RKO (cell line): ENCODE measurements at regions not wholly inside any gene's neighbourhood (a gene's known extent, or its start where the extent isn't known, plus 50 kb on each side); places are given as distances from the start of the nearest gene placed in this dataset.
"Not testable (repeated sequence)": the region's sequence is repeated elsewhere in the genome, so short reads cannot be mapped to it uniquely, and the experiment has no call there.

Source experiments
- DNase-seq: peaks from one replicate; pipeline ENCODE4 v3.0.0-alpha.2; 2016; ENCODE audit warnings: low spot score

DNA sequence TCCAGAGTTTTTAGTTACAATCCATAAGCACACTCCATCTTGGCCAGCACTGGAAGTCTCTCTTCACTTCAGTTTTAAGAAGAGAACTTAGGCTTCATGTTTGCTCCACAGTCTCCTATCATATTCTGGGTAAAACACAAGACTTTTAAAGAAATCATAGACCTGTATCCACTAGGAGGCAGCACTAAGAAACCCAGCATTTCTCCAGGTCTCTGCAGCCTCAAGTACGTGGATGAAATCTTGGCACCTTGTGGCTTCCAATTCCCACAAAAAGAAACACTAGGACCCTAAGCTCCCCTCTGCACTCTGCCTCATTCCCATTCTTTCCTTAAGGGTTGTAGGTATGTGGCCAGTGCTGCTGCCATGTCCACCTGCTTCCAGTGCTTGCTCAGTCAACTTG is 367.3 kb upstream of the CASK start:
- DNase-seq, result no peak

DNA sequence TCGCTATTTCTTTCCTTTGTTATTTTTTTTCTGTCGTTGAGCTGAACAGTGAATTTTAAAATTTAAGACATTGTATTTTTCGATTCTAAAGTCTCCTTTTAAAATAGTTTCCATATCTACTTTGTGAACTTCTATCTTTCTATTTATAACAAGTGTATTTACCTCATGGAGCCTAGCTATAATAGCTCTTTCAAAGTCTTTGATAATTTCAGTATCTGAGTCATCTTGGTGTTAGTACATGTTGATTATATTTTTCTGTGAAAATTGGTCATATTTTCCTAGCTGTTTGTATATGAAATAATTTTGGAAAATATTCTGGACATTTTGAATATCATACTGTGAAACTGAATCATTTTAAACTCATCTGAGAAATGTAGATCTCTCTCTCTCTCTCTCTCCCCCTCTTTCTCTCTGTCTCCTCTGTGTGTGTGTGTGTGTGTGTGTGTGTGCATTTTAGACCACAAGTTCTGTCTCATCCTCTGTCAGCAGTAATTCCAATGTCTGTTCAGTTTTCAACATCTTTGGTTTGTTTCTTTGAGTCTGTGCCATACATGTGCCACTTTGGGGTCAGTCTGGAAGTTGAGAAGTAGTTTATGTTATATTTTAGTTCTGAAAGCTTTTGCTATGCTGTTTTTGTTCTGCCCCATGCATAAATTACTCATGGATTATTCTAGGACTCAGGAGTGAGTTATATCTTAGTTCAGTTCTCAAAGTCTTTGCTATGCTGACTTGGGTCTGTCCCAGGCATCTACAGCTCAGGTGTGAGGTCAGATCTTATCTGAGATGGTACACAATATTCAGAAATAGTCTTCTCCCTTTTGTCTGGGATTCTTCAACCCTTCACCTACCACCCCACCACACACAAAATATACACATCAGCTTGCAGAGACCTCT is 366.4 kb upstream of the CASK start:
- no peak for DNase-seq

DNA sequence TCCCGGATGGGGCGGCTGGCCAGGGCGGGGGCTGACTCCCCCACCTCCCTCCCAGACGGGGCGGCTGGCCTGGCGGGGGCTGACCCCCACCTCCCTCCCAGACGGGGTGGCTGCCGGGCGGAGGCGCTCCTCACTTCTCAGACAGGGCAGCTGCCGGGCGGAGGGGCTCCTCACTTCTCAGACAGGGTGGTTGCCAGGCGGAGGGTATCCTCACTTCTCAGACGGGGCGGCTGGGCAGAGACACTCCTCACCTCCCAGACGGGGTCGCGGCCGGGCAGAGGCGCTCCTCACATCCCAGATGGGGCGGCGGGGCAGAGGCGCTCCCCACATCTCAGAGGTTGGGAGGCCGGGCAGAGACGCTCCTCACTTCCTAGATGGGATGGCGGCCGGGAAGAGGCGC is 362.3 kb upstream of the CASK start:
- not testable (repeated sequence) for DNase-seq

DNA sequence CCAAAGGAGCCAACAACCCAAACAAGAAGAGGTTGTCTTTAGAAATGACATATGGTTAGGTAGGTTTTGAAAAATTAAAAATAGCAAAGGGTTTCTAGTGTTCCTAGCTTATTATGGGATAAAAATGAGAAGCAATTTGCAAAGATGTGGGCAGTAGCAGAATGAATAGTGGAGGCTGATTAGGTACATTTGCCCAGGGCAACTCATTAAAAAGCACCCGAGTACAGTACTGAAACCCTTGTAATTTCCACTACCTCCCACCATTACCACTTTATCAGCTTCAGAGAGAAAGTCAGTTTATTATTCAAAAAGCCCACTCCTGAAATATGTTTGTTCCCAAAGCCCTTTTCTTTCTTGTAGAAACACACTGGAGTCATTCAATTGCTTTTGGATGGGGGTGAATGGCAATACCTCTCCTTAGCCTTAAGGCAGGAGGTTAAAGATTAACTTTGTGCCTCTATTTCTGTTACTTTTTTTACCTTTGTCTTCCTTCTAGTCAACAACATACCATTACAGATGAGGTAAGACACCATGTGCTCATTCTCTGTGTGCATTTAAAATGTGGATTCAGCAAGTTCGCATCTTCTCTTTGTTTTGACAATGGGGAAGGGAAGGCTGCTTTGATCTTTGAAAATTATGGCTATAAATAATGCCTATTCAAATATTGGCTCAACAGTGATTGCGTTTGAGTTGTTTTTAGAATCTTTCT is 353.8 kb upstream of the CASK start:
- DNase-seq, result no peak

DNA sequence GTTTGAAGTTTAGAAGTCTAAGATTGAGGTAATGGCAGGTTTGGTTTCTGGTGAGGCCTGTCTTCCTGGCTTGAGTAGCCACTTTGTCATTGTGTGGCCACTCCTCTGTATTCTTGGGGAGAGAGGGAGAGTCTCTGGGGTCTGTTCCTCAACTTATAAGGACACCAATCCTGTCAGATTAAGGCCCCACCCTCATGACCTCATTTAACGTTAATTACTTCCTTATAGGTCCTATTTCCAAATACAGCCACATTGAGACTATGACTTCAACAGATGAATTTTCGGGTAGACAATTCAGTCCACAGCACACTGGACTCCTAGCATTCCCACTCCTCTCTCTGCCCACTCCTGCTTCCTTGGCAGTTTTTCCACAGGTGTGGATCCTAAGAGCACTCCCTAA is 350.8 kb upstream of the CASK start:
- no peak for DNase-seq

DNA sequence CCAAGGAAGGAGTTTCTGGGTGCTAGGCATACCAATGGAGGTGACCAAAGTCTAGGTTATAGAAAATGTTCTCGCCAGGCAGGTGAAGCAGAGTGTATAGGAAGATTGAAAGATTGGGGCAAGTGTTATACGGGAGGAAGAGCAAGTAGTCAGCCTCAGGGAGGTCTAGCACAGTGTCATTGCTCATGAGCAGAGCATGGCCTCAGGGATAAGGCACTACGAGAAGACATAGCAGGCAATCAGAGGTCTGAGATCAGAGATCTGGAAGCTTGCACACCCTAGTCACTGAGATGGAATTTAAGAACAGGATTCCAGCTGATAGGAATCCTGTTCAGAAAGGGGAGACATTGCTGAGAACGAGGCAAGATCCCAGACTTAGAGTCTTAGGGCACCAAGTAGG is 350.0 kb upstream of the CASK start:
- DNase-seq, result no peak

DNA sequence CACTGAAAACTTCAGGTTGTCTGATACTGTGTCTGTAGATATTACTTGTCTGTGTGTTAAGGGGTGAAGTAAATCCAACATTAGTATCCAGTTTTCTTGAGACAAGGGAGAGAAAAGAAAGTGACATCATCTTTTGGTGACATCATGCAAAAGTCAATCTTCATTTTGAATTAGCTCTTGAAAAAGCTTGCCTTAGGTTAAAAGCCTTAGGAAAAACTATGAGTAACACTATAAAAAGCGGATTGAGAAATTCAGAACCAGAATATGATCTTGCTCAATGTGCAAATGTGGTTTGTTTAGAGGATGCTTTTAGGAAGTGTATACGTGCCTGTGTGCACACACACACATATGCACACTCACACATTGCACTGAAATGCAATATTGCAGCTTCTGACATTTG is 345.8 kb upstream of the CASK start:
- no peak for DNase-seq

DNA sequence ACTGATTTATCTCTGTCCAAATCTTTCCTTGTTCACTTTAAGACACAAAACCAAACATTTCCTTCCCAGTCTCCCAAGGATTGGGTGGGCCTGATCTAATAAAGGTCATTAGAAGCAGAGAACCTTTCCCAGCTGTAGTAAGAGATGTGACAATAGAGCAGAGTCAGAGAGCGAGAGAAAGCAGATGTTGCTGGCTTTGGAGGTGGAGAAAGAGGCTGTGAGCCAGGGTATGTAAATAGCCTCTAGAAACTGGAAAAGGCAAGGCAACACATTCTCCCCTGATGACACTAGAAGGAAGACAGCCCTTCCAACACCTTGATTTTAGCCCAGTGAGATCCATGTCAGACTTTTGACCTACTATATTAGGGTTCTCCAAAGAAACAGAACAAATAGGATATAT is 337.5 kb upstream of the CASK start:
- no peak for DNase-seq

DNA sequence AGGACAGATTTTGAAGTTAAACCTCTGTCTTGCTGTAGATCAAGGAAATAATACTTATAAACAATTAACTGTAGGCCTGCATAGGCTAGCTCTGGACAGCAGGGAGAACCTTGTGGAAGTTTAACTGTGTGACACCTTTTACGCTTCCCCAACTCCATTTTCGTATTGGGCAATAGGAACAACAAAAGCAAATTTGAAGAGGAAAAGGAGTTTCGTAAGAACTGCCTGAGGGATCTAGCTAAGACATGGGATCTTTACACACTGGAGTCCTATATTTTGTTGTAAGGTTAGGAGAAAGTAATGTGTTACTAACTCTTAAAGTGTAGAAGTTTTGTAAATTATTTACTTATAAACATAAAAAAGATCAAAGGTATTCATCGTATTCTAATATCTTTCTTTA is 324.9 kb upstream of the CASK start:
- DNase-seq, result no peak

DNA sequence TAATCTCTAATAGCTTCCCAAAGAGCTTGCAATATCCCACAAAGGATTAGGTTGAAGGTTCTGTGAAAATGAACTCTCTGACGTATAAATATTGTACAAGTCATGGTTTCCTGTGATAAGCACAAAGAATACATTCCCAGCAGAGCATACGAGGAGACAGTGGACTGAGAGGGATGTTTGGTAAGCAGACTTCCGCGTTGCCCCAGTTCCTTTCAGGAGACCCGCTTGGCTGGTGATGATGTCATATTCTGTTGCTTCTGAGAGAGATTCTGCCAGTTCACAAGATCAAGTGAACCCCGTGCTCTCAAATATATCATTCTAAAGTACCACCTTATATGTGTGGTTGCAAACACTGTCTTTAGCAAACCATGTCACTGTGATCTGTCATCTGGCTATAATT is 323.9 kb upstream of the CASK start:
- DNase-seq, result no peak

DNA sequence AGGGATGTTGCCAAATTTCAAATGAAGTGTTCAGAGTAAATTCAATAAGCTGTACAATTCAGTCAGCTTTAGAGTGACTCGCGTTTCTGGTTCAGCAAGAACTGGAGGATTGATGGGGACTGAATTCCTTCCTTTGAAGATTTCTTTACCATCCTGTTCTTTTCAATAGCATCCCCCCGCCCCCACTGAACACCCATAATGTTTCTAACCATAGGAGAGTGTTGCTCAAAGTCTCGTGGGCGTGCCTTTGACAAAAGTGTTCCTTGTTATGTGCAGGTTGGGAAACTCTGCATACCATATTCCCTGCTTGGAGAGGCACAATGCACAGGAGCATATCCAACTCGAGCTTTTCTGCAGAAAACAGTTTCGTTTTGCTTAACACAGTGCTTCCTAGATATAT is 323.5 kb upstream of the CASK start:
- DNase-seq, result no peak

DNA sequence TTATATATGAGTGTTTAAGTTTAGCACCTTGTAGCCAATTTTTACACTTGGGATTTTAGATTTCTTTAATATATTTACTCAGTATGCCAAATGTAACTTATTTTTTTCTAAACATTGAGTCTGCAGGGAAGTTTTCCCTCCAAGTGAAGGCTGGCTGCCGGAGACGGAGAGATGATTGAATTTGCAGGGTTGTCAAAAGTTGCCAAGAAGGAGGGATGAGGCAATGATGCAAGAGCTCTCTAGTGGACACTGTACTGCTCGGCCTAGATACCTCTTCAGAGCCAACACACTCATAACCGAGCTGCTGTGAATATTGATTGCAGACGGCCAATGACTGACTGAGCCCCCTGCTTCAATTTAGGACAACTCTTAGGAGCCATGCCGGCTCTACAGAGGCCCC is 318.6 kb upstream of the CASK start:
- no peak for DNase-seq

DNA sequence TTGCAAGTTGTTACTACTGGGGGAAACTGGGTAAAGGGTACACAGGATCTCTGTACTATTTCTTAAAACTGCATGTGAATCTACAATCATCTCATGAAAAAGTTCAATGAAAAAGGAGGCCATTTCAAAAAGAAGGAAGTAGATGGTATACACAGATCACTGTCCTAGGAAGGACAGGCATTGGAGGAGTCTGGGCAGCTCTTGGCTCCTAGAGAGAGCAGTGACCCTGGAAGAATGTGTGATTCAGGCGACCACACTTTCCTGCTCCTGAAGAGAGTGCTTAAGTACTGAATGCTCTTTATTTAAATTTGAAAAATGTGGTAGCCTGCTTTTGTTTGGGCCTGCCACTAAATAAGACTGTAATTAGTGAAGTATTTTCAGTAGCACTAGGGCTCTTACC is 318.1 kb upstream of the CASK start:
- DNase-seq, result no peak

DNA sequence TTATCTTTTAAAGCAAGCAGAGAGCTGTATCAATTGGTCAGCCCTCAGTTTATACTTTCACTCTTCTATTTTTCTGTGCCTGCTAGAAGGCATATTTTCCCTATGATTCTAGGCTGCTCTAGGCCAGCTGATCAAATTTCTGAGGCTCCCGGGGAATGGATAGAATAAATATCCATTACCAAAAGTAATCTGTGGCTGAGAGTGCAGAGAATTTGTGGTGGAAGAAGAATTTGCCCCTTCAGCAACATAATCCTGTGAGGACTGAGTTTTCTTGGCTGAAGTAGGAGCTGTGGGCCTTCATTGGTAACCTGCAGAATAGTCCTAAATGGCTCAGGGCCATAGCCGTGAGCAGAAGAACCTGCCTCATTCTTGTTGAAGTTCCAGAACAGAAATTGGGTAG is 314.6 kb upstream of the CASK start:
- no peak for DNase-seq

DNA sequence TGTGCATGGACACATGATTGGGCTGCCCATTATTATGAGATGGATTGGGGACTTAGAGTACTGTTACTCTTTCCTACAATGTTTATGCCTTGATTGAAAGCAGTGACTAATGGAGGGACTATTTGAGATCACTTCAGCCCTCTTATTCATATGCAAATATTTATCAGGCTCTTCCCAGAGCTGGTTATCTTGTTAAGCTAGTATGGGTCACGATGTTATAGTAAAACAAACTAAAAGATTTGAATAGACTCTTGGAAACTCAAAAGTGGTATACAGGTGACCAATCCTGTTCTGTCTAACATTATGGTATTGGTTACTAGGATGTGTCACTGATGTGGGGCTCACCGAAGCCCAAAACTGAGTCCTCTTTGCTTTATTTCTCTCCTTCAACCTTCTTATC is 306.2 kb upstream of the CASK start:
- DNase-seq, result no peak

DNA sequence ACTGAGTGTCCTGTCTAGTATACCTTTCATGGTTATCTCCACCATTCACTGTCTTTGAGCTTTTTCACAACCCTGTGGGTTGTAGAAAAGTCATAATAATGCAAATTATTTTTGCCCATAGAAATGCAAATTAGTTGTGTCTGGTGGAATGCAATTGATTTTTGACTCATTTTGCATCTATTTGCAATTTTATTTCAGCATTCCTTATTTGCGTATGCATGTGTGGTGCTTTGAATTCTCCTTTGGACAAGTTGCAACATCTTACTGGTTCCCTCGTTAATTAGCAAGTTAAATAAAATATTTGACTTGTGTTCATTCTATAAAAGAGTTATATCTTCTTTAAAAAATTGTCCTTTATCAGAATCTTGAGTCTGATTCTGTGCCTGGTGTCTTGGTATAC is 297.3 kb upstream of the CASK start:
- DNase-seq, result no peak

DNA sequence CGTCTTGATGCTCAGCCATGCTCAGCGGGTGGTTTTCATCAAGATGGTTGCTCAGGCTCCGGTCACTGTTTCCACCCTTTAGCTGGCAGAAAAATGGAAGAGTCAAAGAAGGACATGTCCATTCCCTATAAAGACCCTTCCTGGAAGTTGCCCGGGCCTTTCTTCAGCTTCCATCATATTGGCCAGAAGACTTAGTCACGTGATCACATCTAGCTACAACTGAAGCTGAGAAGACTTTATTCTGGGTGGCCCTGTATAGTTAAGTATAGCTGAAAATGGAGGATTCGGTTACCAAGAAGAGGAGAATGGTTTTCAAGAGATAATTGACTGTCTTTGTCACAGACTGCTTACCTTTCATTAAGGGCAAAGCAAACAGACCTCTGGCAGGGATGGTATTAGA is 296.7 kb upstream of the CASK start:
- no peak for DNase-seq

DNA sequence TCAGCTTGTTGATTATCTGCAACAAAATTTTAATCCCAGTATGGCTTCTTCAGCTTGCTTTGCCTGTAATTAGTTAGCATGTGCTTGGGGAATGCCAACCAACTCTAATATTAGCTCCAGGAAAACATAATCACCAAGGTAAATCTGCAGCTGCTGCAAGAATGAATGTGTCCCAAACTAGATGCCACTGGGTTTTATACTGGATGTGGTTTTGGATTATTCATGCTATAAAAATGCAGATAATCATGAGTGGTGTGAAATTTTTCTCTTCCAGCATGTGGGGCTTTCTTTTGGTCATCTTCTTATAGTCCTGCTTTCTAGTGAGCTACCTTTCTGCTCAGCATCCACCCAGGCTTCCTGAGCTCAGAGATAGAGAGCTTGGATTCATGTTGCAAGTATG is 295.9 kb upstream of the CASK start:
- no peak for DNase-seq

DNA sequence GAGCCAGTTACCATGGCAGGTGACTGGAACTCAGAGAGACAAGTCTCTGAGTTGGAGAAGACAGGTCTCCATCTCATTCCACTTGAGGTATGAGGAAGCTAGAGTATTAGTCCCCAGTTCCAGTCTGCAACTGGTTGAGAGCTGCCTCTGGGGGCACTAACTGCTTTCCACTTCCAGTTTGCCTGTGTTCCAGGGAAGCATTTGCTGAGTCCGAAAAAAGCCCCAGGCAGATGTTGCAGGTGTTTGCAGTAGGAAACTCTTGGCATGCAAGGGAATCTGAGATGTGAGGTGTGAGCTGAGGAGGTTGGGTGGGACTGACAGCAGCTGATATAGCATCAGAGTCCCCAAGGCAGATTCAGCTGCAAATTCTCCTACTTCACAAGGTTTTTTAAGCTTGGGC is 272.2 kb upstream of the CASK start:
- no peak for DNase-seq

DNA sequence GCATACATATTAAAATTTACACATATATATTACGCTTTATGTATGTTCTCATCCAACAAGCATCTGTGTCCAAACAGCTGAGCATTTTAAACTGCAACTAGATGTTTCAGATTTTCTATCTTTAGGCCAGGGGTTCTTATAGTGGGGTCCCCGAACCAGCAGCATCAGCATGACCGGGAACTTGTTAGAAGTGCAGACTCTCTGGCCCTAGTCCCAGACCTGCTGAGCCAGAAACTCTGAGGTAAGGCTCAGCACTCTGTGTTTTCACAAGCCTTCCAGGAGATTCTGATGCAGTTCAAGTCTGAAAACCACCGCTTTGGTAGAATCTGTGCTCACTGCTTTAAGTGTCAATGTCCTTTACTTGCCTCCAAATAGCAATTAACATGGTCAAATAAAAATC is 266.2 kb upstream of the CASK start:
- no peak for DNase-seq

DNA sequence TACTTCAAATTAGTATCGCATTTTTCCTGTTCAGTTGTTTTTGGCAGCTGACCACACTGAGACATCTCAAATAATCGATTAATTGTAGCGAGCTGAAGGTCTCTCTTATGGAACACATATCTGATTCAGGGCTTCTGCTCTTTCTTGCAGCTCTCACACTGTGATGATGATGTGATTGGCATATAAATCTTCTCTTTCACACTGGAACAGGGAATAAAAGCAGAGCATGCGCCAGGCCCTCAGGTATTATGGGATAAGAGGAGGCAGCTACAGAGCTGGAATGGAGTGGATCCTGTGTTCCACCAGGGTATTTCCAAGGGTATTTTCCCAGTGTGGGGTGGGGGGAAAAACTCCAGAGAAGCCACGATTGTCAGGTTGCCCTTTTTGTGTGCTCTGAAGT is 265.4 kb upstream of the CASK start:
- DNase-seq, result no peak

DNA sequence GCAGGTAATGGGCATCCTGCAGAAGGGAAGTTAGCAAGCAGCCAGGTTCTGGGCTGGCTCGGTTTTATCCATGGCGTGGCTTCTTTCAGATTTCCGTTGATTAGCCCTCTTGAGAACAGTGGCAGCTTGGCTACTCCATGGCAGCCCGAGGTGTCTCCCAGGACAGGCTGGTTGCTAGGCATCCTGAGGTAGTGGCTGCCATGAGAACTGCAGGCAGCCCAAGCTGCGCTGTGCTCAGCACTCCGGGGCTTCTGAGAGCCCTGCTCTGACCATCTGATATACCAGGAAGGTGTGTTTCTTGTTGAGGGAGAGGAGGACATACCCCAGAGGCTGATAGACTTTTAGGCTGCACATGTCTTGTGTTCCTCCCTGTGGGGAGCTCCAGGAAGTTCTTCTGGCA is 253.4 kb upstream of the CASK start:
- DNase-seq, result no peak

DNA sequence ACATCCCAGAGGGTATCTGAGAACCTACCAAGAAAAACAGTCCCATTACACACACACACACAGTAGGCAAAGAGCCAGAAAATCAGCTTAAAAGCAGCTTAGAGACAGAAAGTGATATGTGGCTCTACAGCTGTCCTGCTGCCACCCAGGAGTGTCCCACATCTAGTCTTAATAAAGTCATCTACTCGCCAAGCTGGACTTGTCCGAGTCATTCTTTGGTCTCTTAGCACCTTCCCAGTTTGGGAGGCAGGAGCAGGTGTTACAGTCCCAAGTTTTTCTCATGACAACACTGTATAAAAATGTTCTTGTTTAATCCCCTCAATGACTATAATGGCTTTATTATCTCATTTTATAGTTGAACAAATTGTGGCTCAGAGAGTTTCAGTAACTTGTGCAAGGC is 252.5 kb upstream of the CASK start:
- DNase-seq, result no peak

DNA sequence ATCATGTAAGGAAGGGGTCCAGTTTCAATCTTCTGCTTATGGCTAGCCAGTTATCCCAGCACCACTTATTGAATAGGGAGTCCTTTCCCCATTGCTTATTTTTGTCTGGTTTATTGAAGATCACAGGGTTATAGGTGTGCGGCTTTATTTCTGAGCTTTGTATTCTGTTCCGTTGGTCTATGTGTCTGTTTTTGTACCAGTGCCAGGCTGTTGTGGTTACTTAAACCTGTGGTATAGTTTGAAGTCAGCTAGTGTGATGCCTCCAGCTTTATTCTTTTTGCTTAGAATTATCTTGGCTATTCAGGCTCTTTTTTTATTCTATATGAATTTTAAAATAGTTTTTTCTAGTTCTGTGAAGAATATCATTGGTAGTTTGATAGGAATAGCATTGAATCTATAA is 234.6 kb upstream of the CASK start:
- not testable (repeated sequence) for DNase-seq
